HEK293 (cell line): ENCODE measurements at regions not wholly inside any gene's neighbourhood (a gene's known extent, or its start where the extent isn't known, plus 50 kb on each side); places are given as distances from the start of the nearest gene placed in this dataset.

Experiments used
- CTCF ChIA-PET: fragments of 350-600 bp; formaldehyde crosslinking; extraction: SDS; loops from one replicate; lab custom pipeline; 2021; ENCODE audit warnings: antibody characterized with exemption; lab: Yijun Ruan, JAX
- POLR2A ChIA-PET: fragments of 300-600 bp; formaldehyde crosslinking; extraction: SDS; loops from one replicate; lab custom pipeline; 2020; ENCODE audit warnings: antibody characterized with exemption, inconsistent platforms; lab: Yijun Ruan, JAX
- H3K27ac ChIP-seq: fragments of 200-500 bp; sonication (Bioruptor generic); 2 replicates; pipeline ENCODE4 v1.5.1; 2014; ENCODE audit warnings: low read depth, low read length, control low read depth, inconsistent platforms; ENCODE audit errors: extremely low read depth
- H3K36me3 ChIP-seq, 2 experiments: fragments of 200-500 bp in 1 of 2; sonication (Bioruptor generic) in 1 of 2; 1 replicate in 1 of 2; 2 replicates in 1 of 2; pipeline ENCODE4 v1.5.1; 2014 to 2017; ENCODE audit warnings: inconsistent platforms in 2 of 2, low read length in 2 of 2; ENCODE audit not compliant: control insufficient read depth in 2 of 2, insufficient read depth in 1 of 2
- H3K4me1 ChIP-seq: fragments of 200-500 bp; sonication (Bioruptor generic); 2 replicates; pipeline ENCODE4 v1.5.1; 2014; ENCODE audit warnings: mild to moderate bottlenecking, low read length, inconsistent platforms; ENCODE audit not compliant: control insufficient read depth, insufficient read depth
- H3K4me3 ChIP-seq: 2 replicates; pipeline ENCODE4 v1.5.1; 2011; ENCODE audit warnings: low read depth, mild to moderate bottlenecking, control low read depth, low read length, moderate library complexity
- H3K9me3 ChIP-seq: fragments of 200-500 bp; sonication (Bioruptor generic); 2 replicates; pipeline ENCODE4 v1.5.1; 2014; ENCODE audit warnings: low read depth, low read length, inconsistent platforms; ENCODE audit not compliant: control insufficient read depth, insufficient read depth
- ATF2 ChIP-seq: fragments of 450-650 bp; formaldehyde crosslinking; IDR thresholded peaks from 2 replicates; pipeline ENCODE4 v1.5.1; 2016; ENCODE audit warnings: missing biosample characterization, missing genetic modification characterization, low read depth
- GLIS1 ChIP-seq: fragments of 450-650 bp; formaldehyde crosslinking; IDR thresholded peaks from 2 replicates; pipeline ENCODE4 v1.5.1; 2016; ENCODE audit warnings: missing biosample characterization, missing genetic modification characterization
- HIC1 ChIP-seq: fragments of 450-650 bp; formaldehyde crosslinking; IDR thresholded peaks from 2 replicates; pipeline ENCODE4 v1.5.1; 2016; ENCODE audit warnings: missing biosample characterization, missing genetic modification characterization
- HOXD13 ChIP-seq: sonication (generic); formaldehyde crosslinking; IDR thresholded peaks from 2 replicates; pipeline ENCODE4 v1.8.0; 2022; ENCODE audit warnings: missing genetic modification reagents, borderline replicate concordance
- PRDM1 ChIP-seq: fragments of 450-650 bp; formaldehyde crosslinking; IDR thresholded peaks from 2 replicates; pipeline ENCODE4; 2016; ENCODE audit warnings: missing biosample characterization, missing genetic modification characterization
- PRDM4 ChIP-seq: fragments of 450-650 bp; formaldehyde crosslinking; IDR thresholded peaks from 2 replicates; pipeline ENCODE4 v1.5.1; 2017; ENCODE audit warnings: missing biosample characterization, missing genetic modification characterization
- PRDM6 ChIP-seq: fragments of 450-650 bp; formaldehyde crosslinking; IDR thresholded peaks from 2 replicates; pipeline ENCODE4 v1.5.1; 2017; ENCODE audit warnings: missing biosample characterization, missing genetic modification characterization
- ZBTB20 ChIP-seq: fragments of 450-650 bp; formaldehyde crosslinking; IDR thresholded peaks from 2 replicates; pipeline ENCODE4 v1.5.1; 2016; ENCODE audit warnings: missing biosample characterization, missing genetic modification characterization
- ZBTB21 ChIP-seq: fragments of 450-650 bp; formaldehyde crosslinking; IDR thresholded peaks from 2 replicates; pipeline ENCODE4 v1.5.1; 2017; ENCODE audit warnings: missing biosample characterization, missing genetic modification characterization
- ZFP41 ChIP-seq: fragments of 450-650 bp; formaldehyde crosslinking; IDR thresholded peaks from 2 replicates; pipeline ENCODE4 v1.5.1; 2016; ENCODE audit warnings: missing biosample characterization, missing genetic modification characterization, borderline replicate concordance
- ZNF114 ChIP-seq: fragments of 450-650 bp; formaldehyde crosslinking; IDR thresholded peaks from 2 replicates; pipeline ENCODE4 v1.5.0; 2017; ENCODE audit warnings: missing biosample characterization, missing genetic modification characterization
- ZNF132 ChIP-seq: fragments of 450-650 bp; formaldehyde crosslinking; IDR thresholded peaks from 2 replicates; pipeline ENCODE4 v1.5.1; 2017; ENCODE audit warnings: missing biosample characterization, missing genetic modification characterization, borderline replicate concordance
- ZNF133 ChIP-seq: fragments of 450-650 bp; formaldehyde crosslinking; IDR thresholded peaks from 2 replicates; pipeline ENCODE4 v1.5.1; 2016; ENCODE audit warnings: missing biosample characterization, missing genetic modification characterization
- ZNF354C ChIP-seq: fragments of 450-650 bp; formaldehyde crosslinking; IDR thresholded peaks from 2 replicates; pipeline ENCODE4 v1.5.1; 2016; ENCODE audit warnings: missing biosample characterization, missing genetic modification characterization, low read depth, borderline replicate concordance
- ZNF404 ChIP-seq: fragments of 450-650 bp; formaldehyde crosslinking; IDR thresholded peaks from 2 replicates; pipeline ENCODE4 v1.5.1; 2017; ENCODE audit warnings: missing biosample characterization, missing genetic modification characterization
- ZNF501 ChIP-seq: fragments of 450-650 bp; formaldehyde crosslinking; IDR thresholded peaks from 2 replicates; pipeline ENCODE4 v1.5.1; 2016; ENCODE audit warnings: missing biosample characterization, missing genetic modification characterization
- ZNF521 ChIP-seq: fragments of 450-650 bp; formaldehyde crosslinking; IDR thresholded peaks from 2 replicates; pipeline ENCODE4 v1.5.1; 2017; ENCODE audit warnings: missing biosample characterization, mild to moderate bottlenecking, missing genetic modification characterization
- ZNF555 ChIP-seq: fragments of 450-650 bp; formaldehyde crosslinking; conservative IDR thresholded peaks from 2 replicates; pipeline ENCODE4 v1.5.1; 2017; ENCODE audit warnings: missing biosample characterization, mild to moderate bottlenecking, missing genetic modification characterization, inconsistent platforms
- ZNF571 ChIP-seq: fragments of 450-650 bp; formaldehyde crosslinking; IDR thresholded peaks from 2 replicates; pipeline ENCODE4 v1.5.0; 2017; ENCODE audit warnings: missing biosample characterization, missing genetic modification characterization
- ZNF621 ChIP-seq: fragments of 450-650 bp; formaldehyde crosslinking; IDR thresholded peaks from 2 replicates; pipeline ENCODE4 v1.5.1; 2017; ENCODE audit warnings: missing biosample characterization, missing genetic modification characterization
- ZNF623 ChIP-seq: fragments of 450-650 bp; formaldehyde crosslinking; IDR thresholded peaks from 2 replicates; pipeline ENCODE4 v1.5.1; 2016; ENCODE audit warnings: missing biosample characterization, missing genetic modification characterization
- ZNF624 ChIP-seq: fragments of 450-650 bp; formaldehyde crosslinking; IDR thresholded peaks from 2 replicates; pipeline ENCODE4 v1.5.1; 2017; ENCODE audit warnings: missing biosample characterization, missing genetic modification characterization
- ZNF707 ChIP-seq: fragments of 450-650 bp; formaldehyde crosslinking; IDR thresholded peaks from 2 replicates; pipeline ENCODE4 v1.5.1; 2016; ENCODE audit warnings: missing biosample characterization, missing genetic modification characterization
- ZNF776 ChIP-seq: fragments of 450-650 bp; formaldehyde crosslinking; IDR thresholded peaks from 2 replicates; pipeline ENCODE4 v1.5.0; 2017; ENCODE audit warnings: missing biosample characterization, missing genetic modification characterization, borderline replicate concordance

GRCh38 chr6:141251286-141251685, 881.4 kb upstream of the GJE1 start:
- H3K4me3 ChIP-seq, result no peak overlapping the region
- POLR2A ChIA-PET, result no interaction called here
- H3K36me3 ChIP-seq, result no peaks in the 10 kb centered on the region
- TF ChIP-seq ZNF776 (tag by site-specific recombination), result no peak
- no peak for TF ChIP-seq ZNF624 (tag by site-specific recombination)
- TF ChIP-seq ZFP41, result no peak
- TF ChIP-seq PRDM1 (tag by site-specific recombination), result no peak
- no peak for TF ChIP-seq ZNF404
- TF ChIP-seq ZNF132 (tag by site-specific recombination), result no peak
- TF ChIP-seq ZNF555 (tag by site-specific recombination), result no peak
- no peak for TF ChIP-seq PRDM6 (tag by site-specific recombination)
- H3K4me1 ChIP-seq, result no peaks in the 10 kb centered on the region
- CTCF ChIA-PET, result no interaction called here
- no peaks in the 10 kb centered on the region for H3K9me3 ChIP-seq
- H3K27ac ChIP-seq, result no peak overlapping the region

GRCh38 chr6:141248021-141248799, 884.5 kb upstream of the GJE1 start:
- no peak for TF ChIP-seq ZBTB21 (tag by site-specific recombination)
- TF ChIP-seq ZBTB20 (tag by site-specific recombination), result no peak
- no peak for TF ChIP-seq HOXD13 (CRISPR knock-in tag)
- no peak for TF ChIP-seq ZNF133 (tag by site-specific recombination)
- ChIA-PET POLR2A (no interaction called here), CTCF (interaction anchor here (0.7 kb wide), 1 partner anchor 662 kb away, joined by 3 read pairs; no protein-coding TSS in a partner anchor)
- Histone ChIP-seq H3K36me3 (no peaks in the 10 kb centered on the region), H3K27ac (no peak overlapping the region), H3K9me3 (no peaks in the 10 kb centered on the region), H3K4me1 (no peaks in the 10 kb centered on the region), H3K4me3 (no peak overlapping the region)

GRCh38 chr6:141244366-141244765, 888.4 kb upstream of the GJE1 start:
- H3K9me3 ChIP-seq, result no peaks in the 10 kb centered on the region
- POLR2A ChIA-PET, result no interaction called here
- H3K36me3 ChIP-seq, result no peaks in the 10 kb centered on the region
- CTCF ChIA-PET, result interaction anchor here (0.6 kb wide), 2 partner anchors 45 to 155 kb away, joined by 3 to 4 read pairs; no protein-coding TSS in a partner anchor
- no peak overlapping the region for H3K4me3 ChIP-seq
- no peaks in the 10 kb centered on the region for H3K4me1 ChIP-seq
- TF ChIP-seq ZNF114 (tag by site-specific recombination) (no peak), PRDM4 (tag by site-specific recombination) (no peak), ZNF571 (tag by site-specific recombination) (no peak), HIC1 (tag by site-specific recombination) (no peak), ZNF623 (tag by site-specific recombination) (no peak), ATF2 (tag by site-specific recombination) (no peak), ZNF354C (no peak), ZNF621 (tag by site-specific recombination) (no peak), GLIS1 (tag by site-specific recombination) (no peak), ZNF501 (tag by site-specific recombination) (no peak), ZNF707 (tag by site-specific recombination) (no peak), ZNF521 (no peak)
- H3K27ac ChIP-seq, result no peak overlapping the region
